H1 (cell line): ENCODE measurements at regions not wholly inside any gene's neighbourhood (a gene's known extent, or its start where the extent isn't known, plus 50 kb on each side); places are given as distances from the start of the nearest gene placed in this dataset.

ENCODE experiments used
- BACH1 ChIP-seq: IDR thresholded peaks from 2 replicates; pipeline ENCODE4 v1.6.1; 2012; ENCODE audit warnings: low read length, improper control_type of control experiment
- CTCF ChIP-seq, 3 experiments: IDR thresholded peaks; 1 replicate in 2 of 3; 2 replicates in 1 of 3; pipeline versions ENCODE4 v1.5.1 to v1.6.1; 2011; ENCODE audit warnings: low read length in 3 of 3, mild to moderate bottlenecking in 3 of 3, inconsistent platforms in 2 of 3, low read depth in 1 of 3, moderate library complexity in 1 of 3; ENCODE audit not compliant: insufficient read depth in 1 of 3; ENCODE audit errors: control extremely low read depth in 1 of 3
- JUN ChIP-seq: IDR thresholded peaks from 2 replicates; pipeline ENCODE4 v1.6.1; 2011; ENCODE audit warnings: low read depth, mild to moderate bottlenecking, improper control_type of control experiment, low read length
- POLR2AphosphoS5 ChIP-seq: IDR thresholded peaks from 2 replicates; pipeline ENCODE4 v1.6.1; 2011; ENCODE audit warnings: low read depth, low read length
- RAD21 ChIP-seq, 2 experiments: IDR thresholded peaks in 1 of 2; conservative IDR thresholded peaks in 1 of 2; 2 replicates each; pipeline ENCODE4 v1.6.1; 2011; ENCODE audit warnings: low read depth in 2 of 2, low read length in 2 of 2, improper control_type of control experiment in 1 of 2, inconsistent platforms in 1 of 2, mild to moderate bottlenecking in 1 of 2, moderate library complexity in 1 of 2
- SIN3A ChIP-seq, 2 experiments: IDR thresholded peaks in 1 of 2; conservative IDR thresholded peaks in 1 of 2; 2 replicates each; pipeline ENCODE4 v1.6.1; 2011 to 2012; ENCODE audit warnings: low read length in 2 of 2, improper control_type of control experiment in 1 of 2, low read depth in 1 of 2, mild to moderate bottlenecking in 1 of 2
- TF ChIP-seq, protein P1 (sequence below): IDR thresholded peaks from 2 replicates; pipeline ENCODE4 v1.6.1; 2011; ENCODE audit warnings: low read length, improper control_type of control experiment
- TF ChIP-seq, protein P2 (sequence below): IDR thresholded peaks from 2 replicates; pipeline ENCODE4 v1.6.1; 2011; ENCODE audit warnings: low read depth, mild to moderate bottlenecking, low read length; ENCODE audit not compliant: insufficient read depth

GRCh38 chr13:81987677-81988357 lies 1646.9 kb upstream of the SPRY2 start:
- TF ChIP-seq CTCF (IDR thresholded peaks at IDR 0.05; ENCODE audit: control extremely low read depth in 1 of 3, insufficient read depth in 1 of 3, low read depth in 1 of 3, low read length in 3 of 3) (no peak), POLR2AphosphoS5 (no peak), BACH1 (no peak), JUN (no peak), RAD21 (IDR thresholded peaks at IDR 0.05 in 1 of 2, conservative IDR thresholded peaks at IDR 0.05 in 1 of 2; ENCODE audit: low read depth in 2 of 2, low read length in 2 of 2) (0 out of 4 replicates have a peak, but pooled peaks of 1 of the 2 experiments have one; percentile 1), SIN3A (conservative IDR thresholded peaks at IDR 0.05 in 1 of 2, IDR thresholded peaks at IDR 0.05 in 1 of 2; ENCODE audit: low read depth in 1 of 2, low read length in 2 of 2) (no peak)
- TF ChIP-seq, protein P1, sequence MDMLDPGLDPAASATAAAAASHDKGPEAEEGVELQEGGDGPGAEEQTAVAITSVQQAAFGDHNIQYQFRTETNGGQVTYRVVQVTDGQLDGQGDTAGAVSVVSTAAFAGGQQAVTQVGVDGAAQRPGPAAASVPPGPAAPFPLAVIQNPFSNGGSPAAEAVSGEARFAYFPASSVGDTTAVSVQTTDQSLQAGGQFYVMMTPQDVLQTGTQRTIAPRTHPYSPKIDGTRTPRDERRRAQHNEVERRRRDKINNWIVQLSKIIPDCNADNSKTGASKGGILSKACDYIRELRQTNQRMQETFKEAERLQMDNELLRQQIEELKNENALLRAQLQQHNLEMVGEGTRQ = no peak
- TF ChIP-seq, protein P2, sequence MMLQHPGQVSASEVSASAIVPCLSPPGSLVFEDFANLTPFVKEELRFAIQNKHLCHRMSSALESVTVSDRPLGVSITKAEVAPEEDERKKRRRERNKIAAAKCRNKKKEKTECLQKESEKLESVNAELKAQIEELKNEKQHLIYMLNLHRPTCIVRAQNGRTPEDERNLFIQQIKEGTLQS = no peak
